ENCODE measurements at regions not wholly inside any gene's neighbourhood (a gene's known extent, or its start where the extent isn't known, plus 50 kb on each side); places are given as distances from the start of the nearest gene placed in this dataset.

DNA sequence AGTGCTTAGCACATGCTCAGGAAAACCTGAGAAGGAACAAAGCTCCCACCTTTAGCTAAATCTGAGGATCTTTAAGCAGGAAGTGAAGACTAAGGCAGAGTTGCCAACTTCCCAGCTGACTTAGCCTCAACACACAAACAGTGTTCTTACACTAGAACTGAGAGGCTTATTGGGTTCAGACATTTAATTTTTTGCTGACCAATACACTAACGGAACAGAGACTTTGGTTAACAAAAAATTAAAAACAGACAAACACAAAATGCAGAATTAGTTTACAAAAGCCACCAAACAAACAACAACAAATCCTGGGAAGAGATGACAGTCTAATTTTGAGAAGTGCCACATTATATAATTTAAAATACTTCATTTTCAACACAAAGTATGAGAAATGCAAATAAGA is 1123.7 kb upstream of the ATXN7L3B start:
- TF ChIP-seq POLR2AphosphoS5 (IDR thresholded peaks at IDR 0.05) (no peak), CTCF (IDR thresholded peaks at IDR 0.05 in 8 of 11, conservative IDR thresholded peaks at IDR 0.05 in 3 of 11) (no peak)

Measured in spleen (tissue), 7 donors.